ENCODE measurements at regions not wholly inside any gene's neighbourhood (a gene's known extent, or its start where the extent isn't known, plus 50 kb on each side); places are given as distances from the start of the nearest gene placed in this dataset.

DNA sequence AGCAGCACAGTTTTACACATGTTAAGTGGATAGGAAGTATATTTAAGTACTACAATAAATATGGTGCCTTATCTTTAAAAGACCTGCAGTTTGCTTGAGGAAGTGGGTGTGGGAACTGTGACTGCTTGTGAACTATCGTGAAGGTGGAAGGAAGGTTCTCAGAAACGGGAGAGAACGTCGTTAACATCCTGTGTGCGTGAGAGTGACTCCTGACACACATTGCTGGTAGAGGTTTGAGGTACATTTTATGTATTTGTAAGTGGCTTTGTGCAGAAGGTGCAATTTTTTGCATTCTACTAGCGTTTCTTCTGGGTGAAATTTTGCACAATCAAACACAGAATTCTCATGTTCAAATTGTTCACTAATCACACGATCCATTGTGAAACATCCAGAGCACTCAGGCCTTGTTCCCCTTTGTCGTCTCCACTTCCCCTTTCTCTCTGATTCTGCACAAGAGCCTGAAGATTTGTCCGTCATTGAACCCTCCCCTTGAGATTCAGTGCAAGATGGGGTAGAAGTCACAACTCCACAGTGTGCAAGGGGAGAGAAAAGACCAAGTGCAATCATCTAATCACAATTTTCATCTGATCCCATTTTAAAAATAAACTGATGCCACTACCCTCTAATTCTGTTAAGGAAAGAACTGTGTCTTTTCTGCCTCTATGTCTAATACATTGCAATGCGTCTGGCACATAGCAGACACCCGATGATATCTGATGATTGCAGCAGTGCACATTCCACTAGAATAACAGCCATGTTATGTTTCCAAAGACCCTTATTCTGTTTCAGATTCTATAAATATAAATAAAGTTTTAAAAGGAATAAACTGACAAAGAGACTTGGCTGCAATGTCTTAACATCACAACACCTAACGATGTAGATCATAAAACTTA is 279.9 kb downstream of the NEBL start:
- Histone ChIP-seq H3K4me3 (no peak overlapping the region), H3K27ac (no peak overlapping the region), H3K27me3 (no peaks in the 10 kb centered on the region), H3K9me3 (no peaks in the 10 kb centered on the region), H3K4me1 (peaks cover 0 to 1% of the 10 kb centered on the region in 2 donors), H3K36me3 (no peaks in the 10 kb centered on the region)
- TF ChIP-seq, protein P1, sequence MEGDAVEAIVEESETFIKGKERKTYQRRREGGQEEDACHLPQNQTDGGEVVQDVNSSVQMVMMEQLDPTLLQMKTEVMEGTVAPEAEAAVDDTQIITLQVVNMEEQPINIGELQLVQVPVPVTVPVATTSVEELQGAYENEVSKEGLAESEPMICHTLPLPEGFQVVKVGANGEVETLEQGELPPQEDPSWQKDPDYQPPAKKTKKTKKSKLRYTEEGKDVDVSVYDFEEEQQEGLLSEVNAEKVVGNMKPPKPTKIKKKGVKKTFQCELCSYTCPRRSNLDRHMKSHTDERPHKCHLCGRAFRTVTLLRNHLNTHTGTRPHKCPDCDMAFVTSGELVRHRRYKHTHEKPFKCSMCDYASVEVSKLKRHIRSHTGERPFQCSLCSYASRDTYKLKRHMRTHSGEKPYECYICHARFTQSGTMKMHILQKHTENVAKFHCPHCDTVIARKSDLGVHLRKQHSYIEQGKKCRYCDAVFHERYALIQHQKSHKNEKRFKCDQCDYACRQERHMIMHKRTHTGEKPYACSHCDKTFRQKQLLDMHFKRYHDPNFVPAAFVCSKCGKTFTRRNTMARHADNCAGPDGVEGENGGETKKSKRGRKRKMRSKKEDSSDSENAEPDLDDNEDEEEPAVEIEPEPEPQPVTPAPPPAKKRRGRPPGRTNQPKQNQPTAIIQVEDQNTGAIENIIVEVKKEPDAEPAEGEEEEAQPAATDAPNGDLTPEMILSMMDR (IDR thresholded peaks at IDR 0.05), result no peak
- intact Hi-C loops (cut with DNase I), result no loop called here
- DNase-seq (ENCODE audit: low spot score in 2 of 2), result no peak

- no peak for DNase-seq (ENCODE audit: low spot score in 2 of 2)
- no peaks in the 10 kb centered on the region for H3K4me1 ChIP-seq
- intact Hi-C loops (cut with DNase I), result no loop called here
- no peaks in the 10 kb centered on the region for H3K36me3 ChIP-seq
- H3K9me3 ChIP-seq, result no peaks in the 10 kb centered on the region
- TF ChIP-seq, protein P1 (IDR thresholded peaks at IDR 0.05), result no peak
- no peaks in the 10 kb centered on the region for H3K27me3 ChIP-seq
- H3K27ac ChIP-seq, result no peak overlapping the region
- H3K4me3 ChIP-seq, result no peak overlapping the region
Measured at GRCh38 chr10:20616056-20616671, 280.9 kb downstream of the NEBL start.

- no peaks in the 10 kb centered on the region for H3K27me3 ChIP-seq
- intact Hi-C loops (cut with DNase I), result no loop called here
- no peaks in the 10 kb centered on the region for H3K9me3 ChIP-seq
- H3K4me1 ChIP-seq, result no peaks in the 10 kb centered on the region
- TF ChIP-seq, protein P1 (IDR thresholded peaks at IDR 0.05), result no peak
- H3K27ac ChIP-seq, result no peak overlapping the region
- no peak for DNase-seq (ENCODE audit: low spot score in 2 of 2)
- H3K4me3 ChIP-seq, result no peak overlapping the region
- no peaks in the 10 kb centered on the region for H3K36me3 ChIP-seq
Measured at GRCh38 chr10:20615395-20615794, 281.7 kb downstream of the NEBL start.

DNA sequence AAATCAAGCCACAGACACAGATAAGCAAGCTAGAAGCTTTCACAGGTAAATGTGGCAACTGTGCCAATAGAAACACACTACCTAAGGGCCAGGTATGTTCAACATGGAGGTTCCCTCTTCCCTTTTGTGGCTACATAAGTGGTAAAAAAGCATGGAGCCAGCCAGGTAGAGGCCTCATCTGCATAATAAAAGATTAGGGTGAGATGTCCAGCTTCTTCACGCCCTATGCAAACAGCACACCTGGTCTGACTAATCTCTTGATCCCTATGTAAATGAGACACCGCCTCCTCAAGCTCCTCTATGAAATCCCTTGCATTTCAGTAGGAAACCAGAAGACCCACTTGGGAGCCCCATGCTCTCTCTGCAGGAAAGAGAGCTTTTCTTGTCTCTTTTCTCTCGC is 282.2 kb downstream of the NEBL start:
- H3K4me1 ChIP-seq, result no peaks in the 10 kb centered on the region
- intact Hi-C loops (cut with DNase I), result no loop called here
- H3K27ac ChIP-seq, result no peak overlapping the region
- no peak for DNase-seq (ENCODE audit: low spot score in 2 of 2)
- H3K4me3 ChIP-seq, result no peak overlapping the region
- TF ChIP-seq, protein P1 (IDR thresholded peaks at IDR 0.05), result no peak
- no peaks in the 10 kb centered on the region for H3K9me3 ChIP-seq
- no peaks in the 10 kb centered on the region for H3K36me3 ChIP-seq
- H3K27me3 ChIP-seq, result no peaks in the 10 kb centered on the region

DNA sequence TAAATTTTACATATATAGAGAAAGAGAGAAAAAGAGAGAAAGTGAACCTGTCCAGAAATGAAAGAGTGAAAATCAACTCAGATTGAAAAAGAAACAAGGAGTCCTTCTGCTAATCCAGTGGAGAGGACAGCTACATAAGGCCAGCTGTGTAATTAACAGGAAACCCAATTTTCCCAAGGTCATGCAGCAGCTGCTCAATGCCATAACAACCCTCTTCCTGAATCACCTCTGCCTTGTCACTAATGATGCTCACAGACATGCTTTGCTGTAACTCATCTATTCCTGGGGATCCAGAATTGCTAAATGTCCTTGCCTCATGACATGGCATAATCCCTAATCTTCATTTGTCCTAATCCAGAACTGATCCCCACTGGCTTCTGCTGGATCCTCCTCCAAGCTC is 288.6 kb downstream of the NEBL start:
- TF ChIP-seq, protein P1 (IDR thresholded peaks at IDR 0.05), result no peak

More for the DNA sequence above, 288.6 kb downstream of the NEBL start:
- intact Hi-C loops (cut with DNase I), result no loop called here
- no peak for DNase-seq (ENCODE audit: low spot score in 2 of 2)
- Histone ChIP-seq H3K4me3 (no peak overlapping the region), H3K4me1 (no peaks in the 10 kb centered on the region), H3K36me3 (no peaks in the 10 kb centered on the region), H3K9me3 (no peaks in the 10 kb centered on the region), H3K27ac (no peak overlapping the region), H3K27me3 (no peaks in the 10 kb centered on the region)
